Islet of Langerhans (tissue), 1 donor: ENCODE measurements at regions not wholly inside any gene's neighbourhood (a gene's known extent, or its start where the extent isn't known, plus 50 kb on each side); places are given as distances from the start of the nearest gene placed in this dataset.

Experiments
- FAIRE-seq: peaks from one replicate; lab custom pipeline; 2011; peaks lifted over from hg19 to GRCh38; lab: Jason Lieb, UNC

GRCh38 chr20:1711826-1712601 lies 54.4 kb upstream of the SIRPG start:
- FAIRE-seq = no peak

GRCh38 chr20:1711266-1711665 lies 53.7 kb upstream of the SIRPG start:
- FAIRE-seq = no peak

- no peak for FAIRE-seq
These were observed 52.9 kb upstream of the SIRPG start for GRCh38 chr20:1710484-1710883.

DNA sequence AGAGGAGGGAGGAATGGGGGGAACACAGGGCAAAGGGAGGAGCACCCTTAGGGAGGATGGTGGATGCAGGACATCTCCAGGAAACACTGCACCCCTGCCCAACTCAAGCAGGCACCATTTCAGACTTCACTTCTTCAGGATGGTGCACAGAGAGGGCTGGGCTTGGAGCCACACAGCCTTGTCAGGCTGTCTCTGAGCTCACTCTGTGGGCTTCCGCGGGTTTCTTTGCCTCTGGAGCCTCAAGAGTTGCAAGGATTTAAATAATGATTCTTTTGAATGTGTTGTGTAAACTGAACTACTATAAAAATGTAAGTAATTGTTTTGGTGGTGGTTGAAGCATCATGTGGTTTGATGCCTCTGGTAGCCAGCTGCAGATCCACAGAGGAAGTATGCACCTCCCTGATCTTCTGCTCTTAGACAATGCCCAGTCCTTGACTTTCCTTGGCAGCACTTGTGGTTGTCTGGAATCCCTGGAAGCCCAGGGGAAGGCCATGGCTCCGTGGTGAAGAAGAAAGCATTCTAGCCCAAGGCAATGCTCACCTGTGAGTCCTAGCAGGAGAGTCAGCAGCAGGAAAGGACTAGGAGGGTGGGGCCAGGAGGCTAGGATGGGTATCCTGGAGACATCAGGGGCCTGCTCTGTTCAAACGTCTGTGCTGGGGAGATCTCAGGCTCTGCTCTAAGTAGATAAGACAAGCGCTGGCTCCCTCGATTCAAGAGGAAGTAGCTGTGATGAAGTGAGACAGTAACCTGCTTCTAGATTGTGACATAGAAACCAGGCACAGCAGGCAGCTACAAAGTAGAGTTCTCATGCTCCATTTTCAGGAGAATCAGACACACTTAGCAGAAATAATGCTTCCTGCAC lies 50.2 kb upstream of the SIRPG start:
- FAIRE-seq = no peak
